Umbilical cord (tissue), 1 donor: ENCODE measurements at regions not wholly inside any gene's neighbourhood (a gene's known extent, or its start where the extent isn't known, plus 50 kb on each side); places are given as distances from the start of the nearest gene placed in this dataset.
"Not testable (repeated sequence)": the region's sequence is repeated elsewhere in the genome, so short reads cannot be mapped to it uniquely, and the experiment has no call there.

Experiments
- DNase-seq: peaks from one replicate; pipeline ENCODE4 v3.0.0-alpha.2; 2015; ENCODE audit warnings: low spot score

- no peak for DNase-seq
Measured at GRCh38 chr16:64122177-64122576, 999.7 kb downstream of the CDH11 start.

- DNase-seq: no peak
Measured at GRCh38 chr16:64121473-64121872, 1000.4 kb downstream of the CDH11 start.

GRCh38 chr16:64116151-64116550 is 1005.7 kb downstream of the CDH11 start:
- no peak for DNase-seq

- DNase-seq: no peak
Measured at GRCh38 chr16:64109241-64109640, 1012.6 kb downstream of the CDH11 start.

- DNase-seq: no peak
Measured at GRCh38 chr16:64102654-64103053, 1019.2 kb downstream of the CDH11 start.

- DNase-seq: no peak
Measured at GRCh38 chr16:64098451-64098850, 1023.4 kb downstream of the CDH11 start.

- no peak for DNase-seq
Measured at GRCh38 chr16:64096689-64097088, 1025.2 kb downstream of the CDH11 start.

- DNase-seq: no peak
Measured at GRCh38 chr16:64094992-64095634, 1026.8 kb downstream of the CDH11 start.

GRCh38 chr16:64094181-64094965 is 1027.5 kb downstream of the CDH11 start:
- DNase-seq: peak; percentile 5

- no peak for DNase-seq
Measured at GRCh38 chr16:64092271-64092670, 1029.6 kb downstream of the CDH11 start.

- no peak for DNase-seq
Measured at GRCh38 chr16:64090327-64090726, 1031.5 kb downstream of the CDH11 start.

GRCh38 chr16:64089697-64090096 is 1032.2 kb downstream of the CDH11 start:
- DNase-seq: peak; percentile 17

- no peak for DNase-seq
Measured at GRCh38 chr16:64088838-64089237, 1033.0 kb downstream of the CDH11 start.

GRCh38 chr16:64085296-64085695 is 1036.6 kb downstream of the CDH11 start:
- no peak for DNase-seq

- DNase-seq: no peak
Measured at GRCh38 chr16:64084706-64085105, 1037.2 kb downstream of the CDH11 start.

- DNase-seq: no peak
Measured at GRCh38 chr16:64083428-64084129, 1038.3 kb downstream of the CDH11 start.

GRCh38 chr16:64077242-64077641 is 1044.6 kb downstream of the CDH11 start:
- no peak for DNase-seq

- peak; percentile 79 for DNase-seq
Measured at GRCh38 chr16:64074706-64075105, 1047.2 kb downstream of the CDH11 start.

GRCh38 chr16:64072131-64072730 is 1049.6 kb downstream of the CDH11 start:
- DNase-seq: not testable (repeated sequence)

GRCh38 chr16:64065523-64065922 is 1056.3 kb downstream of the CDH11 start:
- DNase-seq: no peak

GRCh38 chr16:64061621-64062020 is 1060.2 kb downstream of the CDH11 start:
- DNase-seq: peak; percentile 42

GRCh38 chr16:64060631-64061030 is 1061.2 kb downstream of the CDH11 start:
- DNase-seq: no peak
